SK-N-SH treated with all-trans-retinoic acid at 6 μM for 48 hours (cell line): ENCODE measurements at regions not wholly inside any gene's neighbourhood (a gene's known extent, or its start where the extent isn't known, plus 50 kb on each side); places are given as distances from the start of the nearest gene placed in this dataset.

Experiments
- ARNTL ChIP-seq: fragments of 450-650 bp; formaldehyde crosslinking; IDR thresholded peaks from 2 replicates; pipeline ENCODE4 v1.5.0; 2020; ENCODE audit warnings: low read depth, mild to moderate bottlenecking, moderate library complexity, borderline replicate concordance
- CREB5 ChIP-seq: fragments of 250-450 bp; sonication (Bioruptor Pico); IDR thresholded peaks from 2 replicates; pipeline ENCODE4 v1.5.1; 2020; ENCODE audit warnings: low read depth, mild to moderate bottlenecking, moderate library complexity
- CSDC2 ChIP-seq: fragments of 250-450 bp; sonication (Bioruptor Pico); IDR thresholded peaks from 2 replicates; pipeline ENCODE4 v1.5.0; 2020; ENCODE audit warnings: mild to moderate bottlenecking, moderate library complexity
- ESRRG ChIP-seq: fragments of 250-450 bp; sonication (Bioruptor Pico); IDR thresholded peaks from 2 replicates; pipeline ENCODE4 v1.6.1; 2021; ENCODE audit warnings: mild to moderate bottlenecking
- PATZ1 ChIP-seq: fragments of 250-450 bp; sonication (Bioruptor Pico); IDR thresholded peaks from 2 replicates; pipeline ENCODE4 v1.8.0; 2020; ENCODE audit warnings: mild to moderate bottlenecking, moderate library complexity, borderline replicate concordance
- POU6F1 ChIP-seq: fragments of 250-450 bp; sonication (Bioruptor Pico); IDR thresholded peaks from 2 replicates; pipeline ENCODE4 v1.8.0; 2021; ENCODE audit warnings: low read depth, mild to moderate bottlenecking, moderate library complexity, borderline replicate concordance
- TCF4 ChIP-seq: fragments of 250-450 bp; sonication (Bioruptor Pico); IDR thresholded peaks from 2 replicates; pipeline ENCODE4 v1.8.0; 2021; ENCODE audit warnings: mild to moderate bottlenecking, moderate library complexity, borderline replicate concordance
- TOX ChIP-seq: fragments of 250-450 bp; sonication (Bioruptor Pico); IDR thresholded peaks from 2 replicates; pipeline ENCODE4 v1.8.0; 2021; ENCODE audit warnings: mild to moderate bottlenecking, moderate library complexity, borderline replicate concordance
- TSHZ2 ChIP-seq: fragments of 250-450 bp; sonication (Bioruptor Pico); IDR thresholded peaks from 2 replicates; pipeline ENCODE4 v1.5.0; 2020; ENCODE audit warnings: mild to moderate bottlenecking, moderate library complexity
- ZC3H10 ChIP-seq: fragments of 250-450 bp; sonication (Bioruptor Pico); IDR thresholded peaks from 2 replicates; pipeline ENCODE4 v1.5.1; 2021; ENCODE audit warnings: mild to moderate bottlenecking, moderate library complexity
- ZFP30 ChIP-seq: fragments of 450-650 bp; formaldehyde crosslinking; IDR thresholded peaks from 2 replicates; pipeline ENCODE4 v1.5.0; 2022; ENCODE audit warnings: mild to moderate bottlenecking, moderate library complexity

- TF ChIP-seq ZFP30 (CRISPR knock-in tag): no peak
- TF ChIP-seq CREB5 (CRISPR knock-in tag): no peak
- TF ChIP-seq CSDC2 (CRISPR knock-in tag): no peak
- TF ChIP-seq ARNTL (CRISPR knock-in tag): no peak
- TF ChIP-seq TCF4: no peak
- no peak for TF ChIP-seq POU6F1 (CRISPR knock-in tag)
- no peak for TF ChIP-seq TOX (CRISPR knock-in tag)
- no peak for TF ChIP-seq TSHZ2 (CRISPR knock-in tag)
- TF ChIP-seq ESRRG (CRISPR knock-in tag): no peak
- no peak for TF ChIP-seq ZC3H10 (CRISPR knock-in tag)
- no peak for TF ChIP-seq PATZ1
Observed at GRCh38 chr6:91852252-91852651, 1265.4 kb upstream of the MAP3K7 start.
